ENCODE measurements at regions not wholly inside any gene's neighbourhood (a gene's known extent, or its start where the extent isn't known, plus 50 kb on each side); places are given as distances from the start of the nearest gene placed in this dataset.

GRCh38 chr12:126384026-126384564 lies 1318.9 kb downstream of the AACS start:
- TF ChIP-seq CTCF (IDR thresholded peaks at IDR 0.05) (no peak), EZH2 (IDR thresholded peaks at IDR 0.05; ENCODE audit: borderline replicate concordance, insufficient read depth, low read depth, low read length, poor library complexity, severe bottlenecking) (no peak)

Data from B cell (primary cell).